ENCODE measurements at regions not wholly inside any gene's neighbourhood (a gene's known extent, or its start where the extent isn't known, plus 50 kb on each side); places are given as distances from the start of the nearest gene placed in this dataset.
"Not testable (repeated sequence)": the region's sequence is repeated elsewhere in the genome, so short reads cannot be mapped to it uniquely, and the experiment has no call there.

GRCh38 chr11:19426756-19427403 lies 186.1 kb upstream of the E2F8 start:
- no peak for TF ChIP-seq CTCF (conservative IDR thresholded peaks at IDR 0.05)
- no peak overlapping the region for H3K27ac ChIP-seq

- TF ChIP-seq CTCF (conservative IDR thresholded peaks at IDR 0.05) = no peak
- no peak overlapping the region for H3K27ac ChIP-seq
Observed at GRCh38 chr11:19426011-19426755, 185.4 kb upstream of the E2F8 start.

DNA sequence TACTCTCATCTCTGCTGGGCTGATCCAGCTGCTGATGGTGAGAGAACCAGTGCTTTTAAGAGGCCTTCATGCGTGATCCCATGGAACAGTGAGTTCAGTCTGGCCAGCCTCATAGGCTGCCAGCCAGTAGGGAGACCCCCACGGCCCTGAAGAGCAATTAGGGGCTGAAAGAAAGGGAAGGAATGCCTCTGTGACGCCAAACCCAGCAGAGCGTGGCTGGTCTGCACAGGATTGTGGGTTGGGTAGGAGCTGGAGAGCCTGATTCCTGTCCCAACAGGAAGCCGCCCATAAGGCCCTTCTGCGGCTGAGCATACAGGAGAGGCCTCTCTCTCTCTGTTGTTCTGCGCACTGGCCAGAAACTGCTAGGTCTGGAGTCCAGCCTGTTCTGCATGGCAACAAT lies 181.5 kb upstream of the E2F8 start:
- TF ChIP-seq CTCF (conservative IDR thresholded peaks at IDR 0.05) = no peak
- H3K27ac ChIP-seq = no peak overlapping the region

- no peak for TF ChIP-seq CTCF (conservative IDR thresholded peaks at IDR 0.05)
- no peak overlapping the region for H3K27ac ChIP-seq
Observed at GRCh38 chr11:19420868-19421533, 180.3 kb upstream of the E2F8 start.

GRCh38 chr11:19419808-19420207 lies 179.1 kb upstream of the E2F8 start:
- H3K27ac ChIP-seq = no peak overlapping the region

GRCh38 chr11:19419021-19419750 lies 178.4 kb upstream of the E2F8 start:
- H3K27ac ChIP-seq = no peak overlapping the region
- TF ChIP-seq CTCF (conservative IDR thresholded peaks at IDR 0.05) = no peak

More at GRCh38 chr11:19419808-19420207, 179.1 kb upstream of the E2F8 start:
- TF ChIP-seq CTCF (conservative IDR thresholded peaks at IDR 0.05) = no peak

GRCh38 chr11:19418221-19418620 lies 177.5 kb upstream of the E2F8 start:
- TF ChIP-seq CTCF (conservative IDR thresholded peaks at IDR 0.05) = no peak

GRCh38 chr11:19412070-19412469 lies 171.3 kb upstream of the E2F8 start:
- not testable (repeated sequence) for H3K27ac ChIP-seq

More at GRCh38 chr11:19418221-19418620, 177.5 kb upstream of the E2F8 start:
- H3K27ac ChIP-seq = no peak overlapping the region
